Retina (tissue), 1 donor: ENCODE measurements at regions not wholly inside any gene's neighbourhood (a gene's known extent, or its start where the extent isn't known, plus 50 kb on each side); places are given as distances from the start of the nearest gene placed in this dataset.
"Not testable (repeated sequence)": the region's sequence is repeated elsewhere in the genome, so short reads cannot be mapped to it uniquely, and the experiment has no call there.

Source experiments
- DNase-seq: peaks from one replicate; pipeline ENCODE4 v3.0.0-alpha.2; 2016

GRCh38 chr3:166435469-166436057, 598.3 kb upstream of the BCHE start:
- no peak for DNase-seq

GRCh38 chr3:166433060-166433459, 595.8 kb upstream of the BCHE start:
- DNase-seq = no peak

- DNase-seq = no peak
Measured at GRCh38 chr3:166425900-166426611, 588.8 kb upstream of the BCHE start.

GRCh38 chr3:166425021-166425420, 587.8 kb upstream of the BCHE start:
- no peak for DNase-seq

- DNase-seq = not testable (repeated sequence)
Measured at GRCh38 chr3:166423824-166424513, 586.7 kb upstream of the BCHE start.

- no peak for DNase-seq
Measured at GRCh38 chr3:166422556-166422955, 585.3 kb upstream of the BCHE start.

- no peak for DNase-seq
Measured at GRCh38 chr3:166420071-166420470, 582.8 kb upstream of the BCHE start.

GRCh38 chr3:166405896-166406295, 568.7 kb upstream of the BCHE start:
- DNase-seq = no peak

- DNase-seq = no peak
Measured at GRCh38 chr3:166405465-166405864, 568.2 kb upstream of the BCHE start.

GRCh38 chr3:166390303-166390702, 553.1 kb upstream of the BCHE start:
- DNase-seq = no peak

- DNase-seq = no peak
Measured at GRCh38 chr3:166388321-166388720, 551.1 kb upstream of the BCHE start.

- no peak for DNase-seq
Measured at GRCh38 chr3:166372571-166373106, 535.4 kb upstream of the BCHE start.

- no peak for DNase-seq
Measured at GRCh38 chr3:166367947-166368533, 530.8 kb upstream of the BCHE start.

- DNase-seq = no peak
Measured at GRCh38 chr3:166362698-166363097, 525.5 kb upstream of the BCHE start.

GRCh38 chr3:166360720-166361119, 523.5 kb upstream of the BCHE start:
- DNase-seq = no peak

GRCh38 chr3:166351461-166351860, 514.2 kb upstream of the BCHE start:
- DNase-seq = no peak

GRCh38 chr3:166340604-166341266, 503.5 kb upstream of the BCHE start:
- DNase-seq = no peak

- DNase-seq = no peak
Measured at GRCh38 chr3:166324401-166324800, 487.2 kb upstream of the BCHE start.

GRCh38 chr3:166322391-166322790, 485.2 kb upstream of the BCHE start:
- DNase-seq = no peak

GRCh38 chr3:166307756-166308350, 470.6 kb upstream of the BCHE start:
- no peak for DNase-seq

GRCh38 chr3:166304584-166304983, 467.4 kb upstream of the BCHE start:
- no peak for DNase-seq

GRCh38 chr3:166303681-166304080, 466.5 kb upstream of the BCHE start:
- no peak for DNase-seq

GRCh38 chr3:166302331-166302730, 465.1 kb upstream of the BCHE start:
- DNase-seq = no peak
